ENCODE measurements at regions not wholly inside any gene's neighbourhood (a gene's known extent, or its start where the extent isn't known, plus 50 kb on each side); places are given as distances from the start of the nearest gene placed in this dataset.

DNA sequence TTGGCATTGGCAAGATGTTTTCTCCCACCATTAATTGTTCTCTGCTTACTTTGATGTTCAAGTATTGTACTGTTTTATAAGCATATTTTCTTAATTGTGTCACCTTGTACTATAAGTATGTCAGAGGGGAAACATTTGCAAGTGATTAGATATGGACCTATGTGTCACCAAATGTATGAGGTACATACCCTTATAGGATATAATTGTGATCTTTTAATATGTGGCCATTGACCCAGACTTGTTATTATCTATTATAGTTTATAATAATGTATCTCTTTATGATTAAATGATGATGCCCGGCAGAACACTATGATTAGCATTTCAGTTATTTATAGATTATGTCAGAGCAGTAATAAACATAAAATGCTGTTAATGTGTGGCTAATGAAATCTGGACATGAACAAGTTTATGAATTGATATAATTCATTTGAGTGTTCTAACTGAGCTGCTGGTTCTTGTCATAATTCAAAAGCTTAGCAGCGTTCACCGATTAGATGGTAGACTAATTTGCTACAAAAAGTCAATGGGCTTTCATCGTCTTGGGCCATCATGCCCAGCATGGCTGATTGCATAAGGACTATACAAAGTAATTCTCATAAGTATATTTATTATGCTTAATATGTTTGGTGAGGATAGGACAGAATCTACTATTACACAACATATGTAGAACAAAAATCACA, 480.9 kb upstream of the FANCL start:
- no peak for ATAC-seq
- intact Hi-C loops (cut with DNase I, micrococcal nuclease), result no loop called here
- Histone ChIP-seq H3K36me3 (ENCODE audit: low read depth) (no peaks in the 10 kb centered on the region), H3K4me1 (ENCODE audit: low read depth) (no peaks in the 10 kb centered on the region), H3K9me3 (no peaks in the 10 kb centered on the region), H3K4me3 (no peak overlapping the region)
- TF ChIP-seq, protein P1, sequence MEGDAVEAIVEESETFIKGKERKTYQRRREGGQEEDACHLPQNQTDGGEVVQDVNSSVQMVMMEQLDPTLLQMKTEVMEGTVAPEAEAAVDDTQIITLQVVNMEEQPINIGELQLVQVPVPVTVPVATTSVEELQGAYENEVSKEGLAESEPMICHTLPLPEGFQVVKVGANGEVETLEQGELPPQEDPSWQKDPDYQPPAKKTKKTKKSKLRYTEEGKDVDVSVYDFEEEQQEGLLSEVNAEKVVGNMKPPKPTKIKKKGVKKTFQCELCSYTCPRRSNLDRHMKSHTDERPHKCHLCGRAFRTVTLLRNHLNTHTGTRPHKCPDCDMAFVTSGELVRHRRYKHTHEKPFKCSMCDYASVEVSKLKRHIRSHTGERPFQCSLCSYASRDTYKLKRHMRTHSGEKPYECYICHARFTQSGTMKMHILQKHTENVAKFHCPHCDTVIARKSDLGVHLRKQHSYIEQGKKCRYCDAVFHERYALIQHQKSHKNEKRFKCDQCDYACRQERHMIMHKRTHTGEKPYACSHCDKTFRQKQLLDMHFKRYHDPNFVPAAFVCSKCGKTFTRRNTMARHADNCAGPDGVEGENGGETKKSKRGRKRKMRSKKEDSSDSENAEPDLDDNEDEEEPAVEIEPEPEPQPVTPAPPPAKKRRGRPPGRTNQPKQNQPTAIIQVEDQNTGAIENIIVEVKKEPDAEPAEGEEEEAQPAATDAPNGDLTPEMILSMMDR (IDR thresholded peaks at IDR 0.05), result no peak
- DNase-seq, result no peak

DNA sequence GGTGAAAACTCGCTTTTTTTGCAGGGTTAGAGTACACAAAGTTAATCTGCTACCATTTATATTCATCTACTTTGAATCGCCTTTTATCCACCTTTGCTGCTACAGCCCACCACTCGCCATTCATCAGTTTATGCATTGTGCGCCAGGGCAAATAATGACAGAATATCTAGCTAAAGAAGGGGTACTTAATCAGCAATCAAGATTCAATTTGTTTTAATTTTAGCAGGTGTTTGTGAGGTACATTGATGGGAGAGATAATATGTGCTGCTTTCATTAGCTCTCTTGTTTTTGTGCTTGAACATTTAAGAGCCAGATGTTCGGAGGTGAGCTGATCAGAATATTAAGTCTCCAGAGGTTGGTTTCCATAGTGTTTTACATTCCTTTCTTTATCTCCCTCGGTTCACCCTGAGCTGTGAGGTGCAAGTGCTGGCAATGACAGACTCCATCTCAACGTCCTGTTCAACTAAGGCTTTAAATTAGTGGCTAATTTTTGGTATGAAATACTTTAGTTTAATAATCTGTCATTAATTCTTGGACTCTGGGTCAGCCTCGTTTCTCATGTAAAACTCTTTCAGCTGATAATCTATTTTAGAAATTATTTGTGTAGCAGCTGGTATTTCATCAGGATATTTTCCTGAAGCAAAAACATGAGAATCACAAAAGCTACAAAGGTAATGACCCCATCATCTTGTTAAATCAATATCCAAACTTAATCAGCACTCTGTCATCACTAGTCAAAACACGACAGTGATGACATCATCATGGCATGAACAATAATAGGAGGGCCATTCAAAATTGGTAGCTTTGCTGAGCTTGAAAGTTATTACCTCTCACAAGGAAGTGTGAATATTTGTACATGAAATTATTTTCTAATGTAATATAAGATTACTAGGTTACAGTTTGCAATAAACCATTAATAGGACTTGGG, 479.9 kb upstream of the FANCL start:
- no peaks in the 10 kb centered on the region for H3K4me1 ChIP-seq (ENCODE audit: low read depth)
- intact Hi-C loops (cut with DNase I, micrococcal nuclease), result no loop called here
- H3K9me3 ChIP-seq, result no peaks in the 10 kb centered on the region
- no peak for ATAC-seq
- TF ChIP-seq, protein P1 (IDR thresholded peaks at IDR 0.05), result no peak
- no peak for DNase-seq
- no peak overlapping the region for H3K4me3 ChIP-seq
- H3K36me3 ChIP-seq (ENCODE audit: low read depth), result no peaks in the 10 kb centered on the region

DNA sequence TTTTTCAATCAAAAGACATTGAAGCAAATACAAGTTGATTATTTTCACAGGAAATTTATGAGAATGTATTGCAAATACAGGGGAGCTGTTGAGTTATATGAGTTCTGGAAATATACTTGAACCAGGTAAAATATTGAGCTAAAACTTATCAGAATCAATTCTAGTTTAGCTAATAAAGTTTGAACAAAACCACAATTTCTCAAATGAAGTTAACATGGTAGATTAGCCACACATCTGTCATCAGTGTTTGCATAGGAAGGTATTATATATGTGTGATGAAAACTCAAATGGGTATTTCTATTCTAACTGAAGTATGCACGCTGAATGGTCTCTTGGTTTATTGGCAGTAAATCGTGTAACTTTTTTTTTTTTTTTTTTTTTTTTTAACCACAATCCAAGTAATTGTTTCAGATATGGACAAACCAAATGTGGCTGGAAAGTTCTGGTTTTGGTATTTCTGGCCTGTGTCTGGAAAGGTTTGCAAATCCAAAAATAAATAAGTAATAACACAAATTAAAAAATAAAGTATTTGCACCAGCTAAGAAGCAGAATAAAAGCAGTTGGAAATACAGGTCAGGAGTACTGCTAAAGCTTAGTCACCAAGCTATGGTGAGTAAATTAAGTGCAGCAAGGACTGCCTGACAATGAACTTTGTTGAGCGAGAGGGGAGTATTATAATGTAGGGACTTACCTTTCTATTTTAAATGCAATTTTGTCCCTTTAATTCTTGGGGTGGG, 479.1 kb upstream of the FANCL start:
- H3K36me3 ChIP-seq (ENCODE audit: low read depth), result no peaks in the 10 kb centered on the region
- no peaks in the 10 kb centered on the region for H3K9me3 ChIP-seq
- H3K4me1 ChIP-seq (ENCODE audit: low read depth), result no peaks in the 10 kb centered on the region
- intact Hi-C loops (cut with DNase I, micrococcal nuclease), result no loop called here
- TF ChIP-seq, protein P1 (IDR thresholded peaks at IDR 0.05), result no peak
- DNase-seq (no peak), ATAC-seq (no peak)
- no peak overlapping the region for H3K4me3 ChIP-seq

DNA sequence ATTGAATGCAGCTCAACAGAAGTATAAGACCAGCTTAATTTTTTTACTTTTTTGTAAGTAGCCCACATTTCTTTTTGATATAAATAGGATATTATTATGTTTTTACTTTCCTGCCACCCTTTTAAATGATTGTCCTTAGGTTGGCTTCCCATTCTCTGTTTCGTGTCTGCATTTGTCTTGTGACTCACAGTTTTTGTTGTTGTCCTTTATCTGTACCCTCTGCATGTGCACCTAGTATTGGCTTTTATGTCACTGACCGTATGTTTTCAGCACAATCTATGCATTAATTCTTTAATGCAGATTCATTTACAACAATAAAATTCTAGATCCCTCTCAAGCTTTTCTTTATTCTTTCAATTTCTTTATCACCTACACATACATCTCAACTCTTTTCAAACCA, 474.2 kb upstream of the FANCL start:
- Histone ChIP-seq H3K4me1 (ENCODE audit: low read depth) (no peaks in the 10 kb centered on the region), H3K4me3 (no peak overlapping the region), H3K9me3 (no peaks in the 10 kb centered on the region), H3K36me3 (ENCODE audit: low read depth) (no peaks in the 10 kb centered on the region)
- TF ChIP-seq, protein P1 (IDR thresholded peaks at IDR 0.05), result no peak
- intact Hi-C loops (cut with DNase I, micrococcal nuclease), result no loop called here
- ATAC-seq (no peak), DNase-seq (no peak)

DNA sequence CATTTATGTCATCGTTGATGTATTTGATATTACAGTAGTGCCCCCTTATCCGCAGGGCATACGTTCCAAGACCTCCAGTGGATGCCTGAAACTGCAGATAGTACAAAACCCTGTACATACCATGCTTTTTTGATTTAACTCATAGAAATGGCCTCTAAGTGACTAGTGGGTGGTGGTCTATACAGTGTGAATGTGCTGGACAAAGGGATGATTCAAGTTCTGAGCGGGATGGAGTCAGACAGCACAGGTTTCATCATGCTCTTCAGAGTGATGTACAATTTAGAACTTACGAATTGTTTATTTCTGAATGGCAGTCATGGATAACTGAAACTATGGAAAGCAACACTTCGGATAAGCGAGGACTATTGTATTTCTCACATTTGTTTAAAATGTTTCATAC, 473.1 kb upstream of the FANCL start:
- H3K4me1 ChIP-seq (ENCODE audit: low read depth), result no peaks in the 10 kb centered on the region
- DNase-seq (no peak), ATAC-seq (no peak)
- TF ChIP-seq, protein P1 (IDR thresholded peaks at IDR 0.05), result no peak
- H3K4me3 ChIP-seq, result no peak overlapping the region
- no peaks in the 10 kb centered on the region for H3K36me3 ChIP-seq (ENCODE audit: low read depth)
- intact Hi-C loops (cut with DNase I, micrococcal nuclease), result no loop called here
- no peaks in the 10 kb centered on the region for H3K9me3 ChIP-seq
